Karpas-422 (cell line): ENCODE measurements at regions not wholly inside any gene's neighbourhood (a gene's known extent, or its start where the extent isn't known, plus 50 kb on each side); places are given as distances from the start of the nearest gene placed in this dataset.

ENCODE experiments used
- DNase-seq: peaks from one replicate; pipeline ENCODE4 v3.0.0-alpha.2; 2015
- H2AFZ ChIP-seq: fragments of 200-600 bp; sonication (generic); 2 replicates; pipeline ENCODE4 v1.6.1; 2014; ENCODE audit warnings: antibody characterized with exemption, low read length, mixed read lengths
- H3K27ac ChIP-seq: fragments of 200-600 bp; sonication (generic); 2 replicates; pipeline ENCODE4 v1.5.1; 2014; ENCODE audit warnings: mild to moderate bottlenecking, low read length, moderate library complexity
- H3K27me3 ChIP-seq: fragments of 200-600 bp; sonication (generic); 2 replicates; pipeline ENCODE4 v1.6.1; 2014; ENCODE audit warnings: low read length, mixed read lengths
- H3K36me3 ChIP-seq: fragments of 200-600 bp; sonication (generic); 2 replicates; pipeline ENCODE4 v1.6.1; 2014; ENCODE audit warnings: low read length, mixed read lengths; ENCODE audit not compliant: insufficient read depth
- H3K4me1 ChIP-seq: fragments of 200-600 bp; sonication (generic); 2 replicates; pipeline ENCODE4 v1.6.1; 2014; ENCODE audit warnings: mild to moderate bottlenecking, low read length, mixed read lengths
- H3K4me2 ChIP-seq: fragments of 200-600 bp; sonication (generic); 2 replicates; pipeline ENCODE4 v1.6.1; 2014; ENCODE audit warnings: low read length, low read depth, mild to moderate bottlenecking; ENCODE audit not compliant: poor library complexity, severe bottlenecking
- H3K4me3 ChIP-seq: fragments of 200-600 bp; sonication (generic); 2 replicates; pipeline ENCODE4 v1.5.1; 2014; ENCODE audit warnings: mild to moderate bottlenecking, antibody characterized with exemption, low read length, mixed read lengths
- H3K79me2 ChIP-seq: fragments of 200-600 bp; sonication (generic); 2 replicates; pipeline ENCODE4 v1.6.1; 2014; ENCODE audit warnings: mild to moderate bottlenecking, low read length, mixed read lengths
- H3K9ac ChIP-seq: fragments of 200-600 bp; sonication (generic); 2 replicates; pipeline ENCODE4 v1.6.0; 2014; ENCODE audit warnings: low read length
- H3K9me2 ChIP-seq: fragments of 200-600 bp; sonication (generic), shearing (Covaris generic); replicated peaks from 2 replicates; pipeline ENCODE4 v1.6.0; 2014; ENCODE audit warnings: mild to moderate bottlenecking, low read length, moderate library complexity; ENCODE audit not compliant: insufficient read depth
- H3K9me3 ChIP-seq: fragments of 300-700, 200-600 bp; sonication (generic); 2 replicates; pipeline ENCODE4 v1.6.1; 2014; ENCODE audit warnings: low read length, mixed read lengths
- H4K20me1 ChIP-seq: fragments of 200-600 bp; sonication (generic); 2 replicates; pipeline ENCODE4 v1.6.1; 2014; ENCODE audit warnings: mild to moderate bottlenecking, antibody characterized with exemption, low read length, low read depth; ENCODE audit not compliant: insufficient read depth

GRCh38 chr20:17870086-17870740 is 98.4 kb downstream of the SNX5 start:
- no peak overlapping the region for H3K9ac ChIP-seq
- no peak overlapping the region for H3K4me2 ChIP-seq
- H3K27ac ChIP-seq = no peak overlapping the region
- no peaks in the 10 kb centered on the region for H4K20me1 ChIP-seq
- H3K9me3 ChIP-seq = no peaks in the 10 kb centered on the region
- no peaks in the 10 kb centered on the region for H3K4me1 ChIP-seq
- DNase-seq = no peak
- H3K27me3 ChIP-seq = no peaks in the 10 kb centered on the region
- no peaks in the 10 kb centered on the region for H3K9me2 ChIP-seq
- H3K36me3 ChIP-seq = no peaks in the 10 kb centered on the region
- H3K4me3 ChIP-seq = no peak overlapping the region
- no peak overlapping the region for H2AFZ ChIP-seq
- no peaks in the 10 kb centered on the region for H3K79me2 ChIP-seq

- Histone ChIP-seq H3K27ac (no peak overlapping the region), H3K9me3 (no peaks in the 10 kb centered on the region), H3K79me2 (no peaks in the 10 kb centered on the region), H4K20me1 (no peaks in the 10 kb centered on the region), H3K9me2 (no peaks in the 10 kb centered on the region), H3K4me1 (no peaks in the 10 kb centered on the region), H2AFZ (no peak overlapping the region), H3K4me2 (no peak overlapping the region), H3K4me3 (no peak overlapping the region), H3K9ac (no peak overlapping the region), H3K36me3 (no peaks in the 10 kb centered on the region), H3K27me3 (no peaks in the 10 kb centered on the region)
- no peak for DNase-seq
Measured at GRCh38 chr20:17869295-17869994, 99.1 kb downstream of the SNX5 start.

DNA sequence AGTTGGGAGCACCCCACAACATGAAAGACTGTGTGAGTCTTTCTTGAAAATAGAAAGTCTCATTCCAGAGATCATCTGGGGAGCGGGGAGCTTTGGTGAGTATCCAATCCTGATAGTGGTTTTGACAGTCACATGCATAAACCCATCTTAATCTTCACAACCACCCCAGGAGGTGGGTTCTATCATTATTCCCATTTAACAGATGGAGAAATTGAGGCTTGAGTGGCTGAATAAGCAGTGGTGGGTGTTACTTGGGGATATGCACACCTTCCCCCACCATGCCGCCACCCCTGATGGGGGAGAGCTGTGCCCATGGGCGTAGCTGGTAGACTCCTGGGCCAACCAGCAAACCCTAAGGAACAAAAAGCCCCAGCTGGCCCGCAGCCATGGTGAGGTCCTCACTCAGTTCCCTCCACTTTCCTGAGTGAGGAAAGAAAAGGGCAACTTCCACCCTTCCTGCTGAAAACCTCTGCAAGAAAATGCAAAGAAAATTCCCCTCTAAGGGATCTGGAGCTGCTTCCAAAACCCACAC is 99.8 kb downstream of the SNX5 start:
- no peaks in the 10 kb centered on the region for H3K36me3 ChIP-seq
- H3K4me3 ChIP-seq = no peak overlapping the region
- DNase-seq = no peak
- no peaks in the 10 kb centered on the region for H3K9me3 ChIP-seq
- no peak overlapping the region for H3K9ac ChIP-seq
- H4K20me1 ChIP-seq = no peaks in the 10 kb centered on the region
- H3K79me2 ChIP-seq = no peaks in the 10 kb centered on the region
- H3K4me2 ChIP-seq = no peak overlapping the region
- H3K27me3 ChIP-seq = no peaks in the 10 kb centered on the region
- H3K9me2 ChIP-seq = no peaks in the 10 kb centered on the region
- H3K27ac ChIP-seq = no peak overlapping the region
- no peak overlapping the region for H2AFZ ChIP-seq
- no peaks in the 10 kb centered on the region for H3K4me1 ChIP-seq

- DNase-seq = no peak
- H3K79me2 ChIP-seq = no peaks in the 10 kb centered on the region
- H4K20me1 ChIP-seq = no peaks in the 10 kb centered on the region
- H3K4me1 ChIP-seq = no peaks in the 10 kb centered on the region
- H3K9me2 ChIP-seq = no peaks in the 10 kb centered on the region
- no peak overlapping the region for H3K4me3 ChIP-seq
- H2AFZ ChIP-seq = no peak overlapping the region
- no peaks in the 10 kb centered on the region for H3K27me3 ChIP-seq
- no peak overlapping the region for H3K4me2 ChIP-seq
- no peaks in the 10 kb centered on the region for H3K9me3 ChIP-seq
- H3K9ac ChIP-seq = no peak overlapping the region
- no peaks in the 10 kb centered on the region for H3K36me3 ChIP-seq
- H3K27ac ChIP-seq = no peak overlapping the region
Measured at GRCh38 chr20:17868151-17868550, 100.4 kb downstream of the SNX5 start.

DNA sequence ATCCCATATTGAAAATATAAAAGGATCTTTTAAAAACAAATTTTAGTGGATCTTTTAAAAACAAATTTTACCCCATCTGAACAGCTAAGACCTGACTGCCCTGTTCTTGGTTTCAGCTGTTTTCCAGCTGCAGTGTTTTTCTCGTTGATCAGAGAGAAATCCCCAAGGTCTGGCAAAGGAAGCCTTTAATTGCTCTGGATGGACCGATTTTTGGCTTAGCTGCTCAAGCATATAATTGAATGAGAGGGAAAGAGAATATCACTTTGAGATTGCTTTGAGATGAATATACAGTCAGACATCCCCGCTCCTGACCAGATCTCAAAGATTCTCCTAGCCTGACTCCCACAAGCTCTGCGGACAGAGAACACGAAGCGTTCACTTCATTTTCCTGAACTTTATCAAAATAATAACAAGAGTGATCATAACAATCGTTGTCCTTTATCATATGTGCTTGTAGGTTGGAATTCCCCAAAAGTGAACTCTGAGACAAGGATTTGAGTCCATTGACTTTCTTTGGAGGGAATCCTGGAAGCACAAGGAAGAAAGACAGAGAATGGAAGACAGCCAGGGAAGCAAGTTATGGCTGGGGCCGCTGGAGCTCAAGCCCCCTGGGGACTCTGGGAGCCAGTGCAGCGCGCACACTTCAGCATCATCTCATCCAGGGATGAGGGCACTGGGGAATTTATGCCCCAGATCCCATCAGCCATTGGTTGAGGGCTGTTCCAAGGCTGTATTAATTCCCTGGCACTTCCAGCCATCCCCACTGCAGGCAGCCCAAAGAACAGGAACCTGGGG is 101.3 kb downstream of the SNX5 start:
- Histone ChIP-seq H3K9me2 (no peaks in the 10 kb centered on the region), H3K9ac (no peak overlapping the region), H3K4me1 (no peaks in the 10 kb centered on the region), H4K20me1 (no peaks in the 10 kb centered on the region), H3K4me2 (no peak overlapping the region), H2AFZ (no peak overlapping the region), H3K27me3 (no peaks in the 10 kb centered on the region), H3K27ac (no peak overlapping the region), H3K36me3 (no peaks in the 10 kb centered on the region), H3K9me3 (no peaks in the 10 kb centered on the region), H3K79me2 (no peaks in the 10 kb centered on the region), H3K4me3 (no peak overlapping the region)
- DNase-seq = no peak

- H3K4me1 ChIP-seq = no peaks in the 10 kb centered on the region
- no peaks in the 10 kb centered on the region for H3K9me2 ChIP-seq
- H3K9ac ChIP-seq = no peak overlapping the region
- no peak overlapping the region for H2AFZ ChIP-seq
- no peaks in the 10 kb centered on the region for H3K36me3 ChIP-seq
- H4K20me1 ChIP-seq = no peaks in the 10 kb centered on the region
- H3K9me3 ChIP-seq = no peaks in the 10 kb centered on the region
- no peaks in the 10 kb centered on the region for H3K27me3 ChIP-seq
- H3K4me3 ChIP-seq = no peak overlapping the region
- no peak overlapping the region for H3K27ac ChIP-seq
- no peak overlapping the region for H3K4me2 ChIP-seq
- DNase-seq = no peak
- no peaks in the 10 kb centered on the region for H3K79me2 ChIP-seq
Measured at GRCh38 chr20:17866234-17867001, 102.2 kb downstream of the SNX5 start.

DNA sequence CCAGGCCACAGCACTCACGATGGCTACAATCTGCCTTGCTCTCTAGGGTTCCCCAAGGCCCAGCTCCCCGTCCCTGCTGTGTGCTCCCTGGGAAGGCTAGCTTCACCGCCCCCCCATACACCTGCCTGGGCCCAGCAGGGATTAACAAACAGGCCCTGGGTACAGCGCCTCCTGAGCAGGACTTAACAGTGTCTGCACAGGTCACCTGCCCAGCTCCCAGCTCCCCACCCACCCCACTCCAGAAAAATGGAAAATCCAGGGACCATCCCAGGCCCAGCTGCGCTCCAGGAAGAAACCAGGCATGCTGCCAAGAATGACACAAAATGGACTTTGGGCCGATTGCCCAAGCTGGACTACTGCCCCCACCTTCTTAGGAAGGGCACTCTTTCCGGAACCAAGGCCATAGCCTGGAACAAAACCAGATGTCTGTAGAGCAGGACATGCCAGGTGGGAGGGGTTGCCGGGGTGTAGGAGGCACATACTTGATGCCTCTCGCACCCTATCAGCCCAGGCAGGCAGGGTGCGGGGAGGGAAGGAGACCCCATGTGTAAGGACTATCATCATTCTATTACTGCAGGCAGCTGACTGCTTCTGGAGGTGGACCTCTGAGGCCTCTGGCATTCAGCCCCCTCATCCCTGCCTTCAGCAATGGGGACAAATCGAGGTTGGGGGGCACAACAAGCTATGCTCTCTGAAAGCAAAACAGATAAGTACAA is 104.9 kb downstream of the SNX5 start:
- no peaks in the 10 kb centered on the region for H3K4me1 ChIP-seq
- H3K9me3 ChIP-seq = no peaks in the 10 kb centered on the region
- no peak for DNase-seq
- H3K4me2 ChIP-seq = no peak overlapping the region
- no peaks in the 10 kb centered on the region for H3K79me2 ChIP-seq
- H3K9me2 ChIP-seq = no peaks in the 10 kb centered on the region
- no peaks in the 10 kb centered on the region for H3K27me3 ChIP-seq
- H2AFZ ChIP-seq = no peak overlapping the region
- H3K27ac ChIP-seq = no peak overlapping the region
- no peaks in the 10 kb centered on the region for H3K36me3 ChIP-seq
- H4K20me1 ChIP-seq = 0 out of 2 replicates have a peak, but pooled peaks cover 4% of the 10 kb centered on the region
- H3K4me3 ChIP-seq = no peak overlapping the region
- H3K9ac ChIP-seq = no peak overlapping the region
